ENCODE measurements at regions not wholly inside any gene's neighbourhood (a gene's known extent, or its start where the extent isn't known, plus 50 kb on each side); places are given as distances from the start of the nearest gene placed in this dataset.

- no peak for TF ChIP-seq CTCF (conservative IDR thresholded peaks at IDR 0.05)
- Mint-ChIP-seq H3K27me3 (no peaks in the 10 kb centered on the region), H3K36me3 (no peaks in the 10 kb centered on the region), H3K27ac (no peak overlapping the region), H3K9me3 (peaks cover 4% of the 10 kb centered on the region), H3K4me1 (ENCODE audit: unreplicated experiment) (no peaks in the 10 kb centered on the region), H3K4me3 (no peak overlapping the region)
- DNase-seq (ENCODE audit: extremely low spot score, unreplicated experiment): no peak
Observed at GRCh38 chrX:42107495-42108488, 184.4 kb upstream of the CASK start.

- no peak for TF ChIP-seq CTCF (conservative IDR thresholded peaks at IDR 0.05)
- H3K36me3 Mint-ChIP-seq: no peaks in the 10 kb centered on the region
- no peaks in the 10 kb centered on the region for H3K9me3 Mint-ChIP-seq
- no peaks in the 10 kb centered on the region for H3K4me1 Mint-ChIP-seq (ENCODE audit: unreplicated experiment)
- H3K27ac Mint-ChIP-seq: no peak overlapping the region
- DNase-seq (ENCODE audit: extremely low spot score, unreplicated experiment): no peak
- H3K27me3 Mint-ChIP-seq: no peaks in the 10 kb centered on the region
- no peak overlapping the region for H3K4me3 Mint-ChIP-seq
Observed at GRCh38 chrX:42106556-42106955, 183.2 kb upstream of the CASK start.

GRCh38 chrX:42102586-42103282 is 179.4 kb upstream of the CASK start:
- Mint-ChIP-seq H3K9me3 (no peaks in the 10 kb centered on the region), H3K27me3 (no peaks in the 10 kb centered on the region), H3K36me3 (no peaks in the 10 kb centered on the region), H3K4me3 (no peak overlapping the region), H3K4me1 (ENCODE audit: unreplicated experiment) (no peaks in the 10 kb centered on the region), H3K27ac (no peak overlapping the region)
- DNase-seq (ENCODE audit: extremely low spot score, unreplicated experiment): no peak
- TF ChIP-seq CTCF (conservative IDR thresholded peaks at IDR 0.05): no peak

- H3K36me3 Mint-ChIP-seq: no peaks in the 10 kb centered on the region
- no peak overlapping the region for H3K4me3 Mint-ChIP-seq
- no peaks in the 10 kb centered on the region for H3K27me3 Mint-ChIP-seq
- no peak overlapping the region for H3K27ac Mint-ChIP-seq
- no peak for TF ChIP-seq CTCF (conservative IDR thresholded peaks at IDR 0.05)
- no peaks in the 10 kb centered on the region for H3K4me1 Mint-ChIP-seq (ENCODE audit: unreplicated experiment)
- peaks cover 5% of the 10 kb centered on the region for H3K9me3 Mint-ChIP-seq
- DNase-seq (ENCODE audit: extremely low spot score, unreplicated experiment): no peak
Observed at GRCh38 chrX:42098900-42099299, 175.5 kb upstream of the CASK start.

GRCh38 chrX:42097486-42097885 is 174.1 kb upstream of the CASK start:
- Mint-ChIP-seq H3K9me3 (peaks cover 5% of the 10 kb centered on the region), H3K36me3 (no peaks in the 10 kb centered on the region), H3K27ac (no peak overlapping the region)

More at GRCh38 chrX:42097486-42097885, 174.1 kb upstream of the CASK start:
- no peak for DNase-seq (ENCODE audit: extremely low spot score, unreplicated experiment)
- H3K4me3 Mint-ChIP-seq: no peak overlapping the region
- no peak for TF ChIP-seq CTCF (conservative IDR thresholded peaks at IDR 0.05)
- H3K4me1 Mint-ChIP-seq (ENCODE audit: unreplicated experiment): no peaks in the 10 kb centered on the region
- no peaks in the 10 kb centered on the region for H3K27me3 Mint-ChIP-seq

All from type B pancreatic cell (in vitro differentiated cells).